ENCODE measurements at regions not wholly inside any gene's neighbourhood (a gene's known extent, or its start where the extent isn't known, plus 50 kb on each side); places are given as distances from the start of the nearest gene placed in this dataset.

- TF ChIP-seq, protein P1, sequence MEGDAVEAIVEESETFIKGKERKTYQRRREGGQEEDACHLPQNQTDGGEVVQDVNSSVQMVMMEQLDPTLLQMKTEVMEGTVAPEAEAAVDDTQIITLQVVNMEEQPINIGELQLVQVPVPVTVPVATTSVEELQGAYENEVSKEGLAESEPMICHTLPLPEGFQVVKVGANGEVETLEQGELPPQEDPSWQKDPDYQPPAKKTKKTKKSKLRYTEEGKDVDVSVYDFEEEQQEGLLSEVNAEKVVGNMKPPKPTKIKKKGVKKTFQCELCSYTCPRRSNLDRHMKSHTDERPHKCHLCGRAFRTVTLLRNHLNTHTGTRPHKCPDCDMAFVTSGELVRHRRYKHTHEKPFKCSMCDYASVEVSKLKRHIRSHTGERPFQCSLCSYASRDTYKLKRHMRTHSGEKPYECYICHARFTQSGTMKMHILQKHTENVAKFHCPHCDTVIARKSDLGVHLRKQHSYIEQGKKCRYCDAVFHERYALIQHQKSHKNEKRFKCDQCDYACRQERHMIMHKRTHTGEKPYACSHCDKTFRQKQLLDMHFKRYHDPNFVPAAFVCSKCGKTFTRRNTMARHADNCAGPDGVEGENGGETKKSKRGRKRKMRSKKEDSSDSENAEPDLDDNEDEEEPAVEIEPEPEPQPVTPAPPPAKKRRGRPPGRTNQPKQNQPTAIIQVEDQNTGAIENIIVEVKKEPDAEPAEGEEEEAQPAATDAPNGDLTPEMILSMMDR (IDR thresholded peaks at IDR 0.05; ENCODE audit: insufficient read depth, low read depth, low read length): no peak
- POLR2A ChIA-PET: no interaction called here
- CTCF ChIA-PET: no interaction called here
- no peak for DNase-seq (ENCODE audit: low read depth)
- Histone ChIP-seq H3K36me3 (ENCODE audit: control insufficient read depth, insufficient read depth, low read length) (no peaks in the 10 kb centered on the region), H3K4me3 (ENCODE audit: low read depth, low read length) (no peak overlapping the region), H3K27me3 (ENCODE audit: control insufficient read depth, insufficient read depth, low read length) (no peaks in the 10 kb centered on the region)
Observed at GRCh38 chr11:134626032-134626431, 214.0 kb upstream of the B3GAT1 start.

DNA sequence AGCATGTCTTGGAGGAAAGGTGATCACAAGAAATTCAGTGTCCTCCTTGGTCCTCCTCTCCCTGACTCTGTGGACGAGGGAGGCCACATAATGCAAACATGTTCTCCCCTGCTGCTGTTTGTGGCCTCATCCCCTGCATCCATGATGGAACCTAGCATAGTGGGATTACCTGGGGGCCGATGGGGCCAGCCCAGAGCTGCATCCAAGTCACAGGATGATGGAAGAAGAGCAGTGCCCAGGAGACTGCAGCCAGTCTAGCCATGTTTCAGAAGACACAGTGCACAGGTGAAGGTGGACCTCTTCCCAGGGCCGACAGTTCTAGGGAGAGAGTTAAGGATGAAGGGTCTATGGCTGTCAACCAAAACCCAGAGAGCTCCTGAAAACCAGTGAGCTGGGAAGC lies 213.6 kb upstream of the B3GAT1 start:
- TF ChIP-seq, protein P1 (IDR thresholded peaks at IDR 0.05; ENCODE audit: insufficient read depth, low read depth, low read length): no peak
- POLR2A ChIA-PET: no interaction called here
- H3K27me3 ChIP-seq (ENCODE audit: control insufficient read depth, insufficient read depth, low read length): no peaks in the 10 kb centered on the region
- CTCF ChIA-PET: no interaction called here
- no peak for DNase-seq (ENCODE audit: low read depth)
- no peak overlapping the region for H3K4me3 ChIP-seq (ENCODE audit: low read depth, low read length)
- no peaks in the 10 kb centered on the region for H3K36me3 ChIP-seq (ENCODE audit: control insufficient read depth, insufficient read depth, low read length)

DNA sequence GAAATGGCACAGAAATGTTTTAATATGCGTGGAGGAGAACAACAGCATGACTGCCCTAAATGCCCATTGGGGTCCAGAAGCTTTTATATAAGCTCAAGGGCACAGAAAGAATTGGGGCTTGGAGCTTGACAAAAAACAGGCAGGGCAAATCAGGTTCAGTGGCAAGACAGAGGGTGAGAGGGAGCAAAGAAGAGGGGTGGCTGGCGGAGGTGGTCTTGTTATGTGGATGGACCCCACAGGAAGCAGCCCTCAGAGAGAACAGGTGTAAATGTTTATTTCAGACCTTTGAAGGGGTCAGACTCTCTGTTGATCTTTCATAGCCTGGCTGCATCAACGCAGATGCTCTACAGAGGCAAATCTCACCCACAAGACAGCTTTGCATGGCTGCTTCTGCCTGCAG lies 213.1 kb upstream of the B3GAT1 start:
- no peaks in the 10 kb centered on the region for H3K36me3 ChIP-seq (ENCODE audit: control insufficient read depth, insufficient read depth, low read length)
- no peaks in the 10 kb centered on the region for H3K27me3 ChIP-seq (ENCODE audit: control insufficient read depth, insufficient read depth, low read length)
- POLR2A ChIA-PET: no interaction called here
- H3K4me3 ChIP-seq (ENCODE audit: low read depth, low read length): no peak overlapping the region
- DNase-seq (ENCODE audit: low read depth): no peak
- TF ChIP-seq, protein P1 (IDR thresholded peaks at IDR 0.05; ENCODE audit: insufficient read depth, low read depth, low read length): no peak
- CTCF ChIA-PET: no interaction called here

DNA sequence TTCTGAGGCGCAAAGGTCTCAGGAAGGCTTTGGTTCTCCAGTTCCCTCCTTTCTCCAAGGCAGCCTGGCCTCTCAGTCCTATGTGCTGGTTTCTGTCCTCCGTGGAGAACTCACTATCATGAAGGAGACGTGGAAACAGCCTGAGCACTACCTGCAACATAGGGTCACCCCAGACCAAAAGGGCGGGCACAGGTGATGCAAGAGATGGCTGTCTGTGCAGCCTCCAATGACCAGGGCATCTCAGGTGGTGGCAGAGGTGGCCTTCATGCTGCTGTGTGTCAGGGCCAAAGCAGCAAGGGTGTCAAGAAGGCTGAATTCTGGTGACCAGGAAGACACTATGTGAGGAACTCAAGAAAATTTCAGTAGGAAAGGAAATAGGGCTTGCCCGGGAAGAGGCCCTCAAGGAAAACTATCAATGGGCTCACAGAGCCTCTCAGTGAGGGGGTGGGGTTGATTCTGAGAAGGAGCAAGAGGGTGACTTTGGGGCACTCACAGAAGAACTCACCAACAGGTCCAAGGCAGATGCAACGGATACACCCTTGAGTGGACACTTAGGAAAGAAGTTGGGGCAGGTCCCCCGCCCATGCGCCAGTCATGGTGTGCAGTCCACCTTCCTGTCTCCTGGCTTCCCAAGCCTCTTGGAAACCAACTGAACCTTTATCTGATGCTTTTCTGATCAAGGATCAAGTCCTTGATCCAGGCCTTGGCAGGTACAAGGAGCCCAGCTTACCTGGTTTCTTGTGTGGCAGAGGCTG lies 212.3 kb upstream of the B3GAT1 start:
- Histone ChIP-seq H3K27me3 (ENCODE audit: control insufficient read depth, insufficient read depth, low read length) (no peaks in the 10 kb centered on the region), H3K4me3 (ENCODE audit: low read depth, low read length) (no peak overlapping the region), H3K36me3 (ENCODE audit: control insufficient read depth, insufficient read depth, low read length) (no peaks in the 10 kb centered on the region)
- ChIA-PET POLR2A (no interaction called here), CTCF (no interaction called here)
- TF ChIP-seq, protein P1 (IDR thresholded peaks at IDR 0.05; ENCODE audit: insufficient read depth, low read depth, low read length): no peak
- no peak for DNase-seq (ENCODE audit: low read depth)

GRCh38 chr11:134623711-134624110 lies 211.7 kb upstream of the B3GAT1 start:
- TF ChIP-seq, protein P1 (IDR thresholded peaks at IDR 0.05; ENCODE audit: insufficient read depth, low read depth, low read length): no peak
- Histone ChIP-seq H3K36me3 (ENCODE audit: control insufficient read depth, insufficient read depth, low read length) (no peaks in the 10 kb centered on the region), H3K4me3 (ENCODE audit: low read depth, low read length) (no peak overlapping the region), H3K27me3 (ENCODE audit: control insufficient read depth, insufficient read depth, low read length) (no peaks in the 10 kb centered on the region)
- ChIA-PET CTCF (no interaction called here), POLR2A (no interaction called here)
- no peak for DNase-seq (ENCODE audit: low read depth)

Measured in BJ (cell line).